HG02678 (cell line): ENCODE measurements at regions not wholly inside any gene's neighbourhood (a gene's known extent, or its start where the extent isn't known, plus 50 kb on each side); places are given as distances from the start of the nearest gene placed in this dataset.
"Not testable (repeated sequence)": the region's sequence is repeated elsewhere in the genome, so short reads cannot be mapped to it uniquely, and the experiment has no call there.

Experiments used
- ATAC-seq: cut with Tn5 transposase; IDR thresholded peaks from one replicate; pipeline ENCODE4 v1.9.1; 2021; ENCODE audit warnings: mild to moderate bottlenecking, moderate library complexity; ENCODE audit not compliant: unreplicated experiment

DNA sequence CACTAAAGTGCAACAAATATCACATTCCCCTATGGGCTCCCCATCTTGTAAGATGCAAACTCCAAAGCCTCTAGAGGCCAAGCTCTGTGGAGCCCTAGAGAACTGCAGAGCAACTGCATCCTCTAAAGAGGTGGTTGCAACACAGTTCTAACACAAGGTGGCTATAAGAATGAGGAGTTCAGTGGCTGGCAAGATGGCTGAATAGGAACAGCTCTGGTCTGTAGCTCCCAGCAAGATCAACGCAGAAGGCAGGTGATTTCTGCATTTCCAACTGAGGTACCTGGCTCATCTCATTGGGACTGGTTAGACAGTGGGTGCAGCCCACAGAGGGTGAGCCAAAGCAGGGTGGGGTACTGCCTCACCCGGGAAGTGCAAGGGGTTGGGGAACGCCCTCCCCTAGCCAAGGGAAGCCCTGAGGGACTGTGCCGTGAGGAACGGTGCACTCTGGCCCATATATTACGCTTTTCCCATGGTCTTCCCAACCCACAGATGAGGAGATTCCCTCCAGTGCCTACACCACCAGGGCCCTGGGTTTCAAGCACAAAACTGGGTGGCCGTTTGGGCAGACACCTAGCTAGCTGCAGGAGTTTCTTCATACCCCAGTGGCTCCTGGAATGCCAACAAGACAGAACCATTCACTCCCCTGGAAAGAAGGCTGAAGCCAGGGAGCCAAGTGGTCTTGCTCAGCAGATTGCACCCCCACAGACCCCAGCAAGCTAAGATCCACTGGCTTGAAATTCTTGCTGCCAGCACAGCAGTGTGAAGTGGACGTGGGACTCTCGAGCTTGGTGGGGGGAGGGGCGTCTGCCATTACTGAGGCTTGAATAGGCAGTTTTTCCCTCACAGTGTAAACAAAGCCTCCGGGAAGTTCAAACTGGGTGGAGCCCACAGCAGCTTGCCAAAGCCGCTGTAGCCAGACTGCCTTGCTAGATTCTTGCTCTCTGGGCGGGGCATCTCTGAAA, 188.6 kb upstream of the EGLN3 start:
- not testable (repeated sequence) for ATAC-seq

DNA sequence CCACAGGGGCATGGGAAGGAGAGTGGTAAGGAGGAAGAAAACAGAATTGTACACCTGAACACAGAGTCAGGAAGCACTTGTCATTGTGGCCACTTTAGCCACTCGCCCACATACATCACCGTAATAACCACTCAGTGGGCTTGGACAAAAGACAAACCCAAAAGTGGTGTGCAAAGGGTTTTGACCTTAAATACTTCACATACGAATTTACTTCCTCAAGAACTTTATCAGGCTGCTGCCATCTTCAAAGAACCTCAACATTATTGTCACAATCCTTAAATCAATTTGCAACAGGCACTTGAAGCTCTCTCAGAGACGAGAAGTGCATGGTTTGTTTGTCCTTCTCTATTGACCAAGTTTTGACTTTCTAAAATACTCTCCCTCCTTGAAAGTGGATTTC, 187.3 kb upstream of the EGLN3 start:
- no peak for ATAC-seq

- ATAC-seq = no peak
These were observed 186.3 kb upstream of the EGLN3 start for GRCh38 chr14:34137001-34137745.

GRCh38 chr14:34135492-34135891, 184.6 kb upstream of the EGLN3 start:
- no peak for ATAC-seq

GRCh38 chr14:34134484-34134883, 183.6 kb upstream of the EGLN3 start:
- no peak for ATAC-seq

DNA sequence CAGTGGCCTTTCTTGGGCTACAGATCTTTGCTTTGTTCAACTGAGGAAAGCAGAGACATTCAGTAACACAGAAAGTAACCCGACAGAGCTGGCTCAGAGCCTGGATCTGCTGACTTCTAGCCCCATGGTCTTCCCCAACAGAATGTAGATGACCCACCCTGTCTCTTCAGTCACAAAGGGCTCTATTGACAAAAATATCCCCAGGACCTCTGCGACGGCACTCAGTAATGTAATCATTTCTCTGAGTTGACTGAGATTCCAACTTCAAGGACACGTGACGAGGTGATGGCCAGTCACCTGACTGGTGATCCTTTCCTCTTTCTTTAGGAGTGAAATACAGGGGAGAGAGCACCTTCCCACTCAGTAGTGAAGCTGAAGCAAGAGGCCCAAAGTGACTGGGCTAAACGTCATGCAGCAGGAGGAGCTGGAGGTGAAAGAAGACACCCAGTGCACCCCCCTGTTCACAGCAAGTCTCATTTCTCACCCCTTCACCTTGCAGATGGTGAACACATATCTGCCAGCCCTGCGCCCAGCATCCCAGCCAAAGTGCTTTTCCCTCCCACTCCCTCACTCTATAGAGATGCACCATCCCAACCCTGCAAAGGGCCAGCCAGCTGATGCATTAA, 179.2 kb upstream of the EGLN3 start:
- no peak for ATAC-seq

GRCh38 chr14:34128665-34129064, 177.8 kb upstream of the EGLN3 start:
- ATAC-seq = no peak

- ATAC-seq = no peak
These were observed 175.7 kb upstream of the EGLN3 start for GRCh38 chr14:34126586-34126985.

- no peak for ATAC-seq
These were observed 173.7 kb upstream of the EGLN3 start for GRCh38 chr14:34124585-34124984.

DNA sequence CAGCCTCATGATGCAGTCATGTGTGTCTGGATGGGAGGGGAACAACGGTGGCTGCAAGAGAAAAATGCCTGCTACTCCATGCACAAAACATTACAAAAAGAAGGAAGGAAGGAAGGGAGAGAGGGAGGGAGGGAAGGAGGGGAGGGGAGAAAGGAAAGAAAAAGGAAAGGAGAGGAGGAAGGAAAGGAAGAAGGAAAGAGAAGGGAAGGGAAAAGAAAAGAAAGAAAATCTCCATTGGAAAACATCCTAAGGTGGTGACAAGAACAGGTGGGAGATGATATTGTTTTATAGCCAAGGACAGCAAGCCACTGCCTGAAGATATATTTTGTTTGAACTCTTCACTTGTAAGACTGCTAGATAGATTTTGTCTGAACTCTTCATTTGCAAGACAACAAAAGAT, 171.8 kb upstream of the EGLN3 start:
- ATAC-seq = no peak

DNA sequence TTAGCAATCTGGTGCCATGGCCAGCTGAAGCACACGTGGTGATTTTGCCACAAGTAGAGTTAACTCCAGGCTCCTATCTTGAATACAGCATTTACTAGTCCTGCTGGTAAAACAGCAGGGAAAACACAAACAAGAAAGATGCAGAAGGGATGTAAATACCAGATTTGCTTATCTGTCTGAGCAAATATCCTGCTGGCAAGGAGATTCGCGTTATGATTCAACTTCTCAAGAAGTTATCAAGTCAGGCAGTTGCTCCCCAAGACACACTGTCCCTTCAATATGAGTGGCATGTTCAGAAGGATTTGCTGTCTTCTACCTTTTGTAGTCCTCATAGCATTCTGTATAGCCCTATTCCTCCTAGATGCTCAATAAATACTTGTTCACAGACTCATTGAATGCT, 171.2 kb upstream of the EGLN3 start:
- no peak for ATAC-seq

GRCh38 chr14:34120185-34120977, 169.5 kb upstream of the EGLN3 start:
- no peak for ATAC-seq

DNA sequence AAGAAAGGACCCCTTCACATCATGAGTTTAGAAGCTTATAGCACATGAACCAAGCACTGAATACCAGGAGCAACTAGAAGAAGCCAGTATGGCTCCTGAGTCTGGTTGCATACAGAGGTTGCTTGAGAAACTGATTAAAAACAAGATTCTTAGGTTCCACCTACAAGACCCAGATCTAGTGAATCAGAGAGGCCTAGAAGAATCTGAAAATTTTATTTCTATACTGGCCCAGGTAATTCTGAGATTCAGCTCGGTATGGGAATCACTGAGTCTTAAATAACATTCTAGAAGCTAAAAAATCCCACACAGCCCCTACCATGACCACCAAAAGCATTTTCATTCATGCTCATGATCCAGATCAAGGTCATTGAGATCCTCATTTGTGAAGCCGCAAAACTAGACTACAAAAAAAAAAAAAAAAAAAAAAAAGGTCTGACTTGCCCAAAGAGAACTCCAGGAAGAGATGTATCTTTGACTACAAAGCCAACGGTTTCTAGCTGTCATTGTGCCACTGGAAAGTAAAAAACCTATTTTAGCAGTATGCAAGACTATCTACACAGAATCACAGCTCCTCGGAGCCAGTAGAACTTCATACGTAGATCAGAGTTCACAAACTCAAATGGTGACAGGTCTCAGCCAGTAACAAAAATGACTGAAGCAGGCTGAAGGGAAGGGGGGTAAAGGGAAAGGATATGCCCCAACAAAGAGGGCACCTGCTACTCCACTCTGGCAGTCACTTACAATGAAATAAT, 168.4 kb upstream of the EGLN3 start:
- no peak for ATAC-seq

DNA sequence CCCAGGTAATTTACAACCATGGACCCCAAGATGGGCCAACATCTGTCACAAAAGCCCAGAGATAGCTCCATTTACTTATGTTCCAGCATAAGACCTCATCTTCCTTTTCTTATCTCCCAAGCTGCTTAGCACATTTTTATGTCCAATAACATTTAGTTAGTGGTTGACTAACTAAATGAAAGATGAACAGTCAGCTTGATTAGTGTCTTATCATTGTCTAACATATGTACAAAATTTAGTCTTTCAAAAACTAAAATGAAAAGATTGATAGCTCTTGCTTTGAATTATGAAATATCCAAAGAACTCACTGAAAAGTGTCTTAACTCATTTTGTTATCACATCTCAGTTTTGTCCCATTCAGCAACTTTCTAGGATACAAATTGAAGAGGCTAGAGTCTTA, 163.1 kb upstream of the EGLN3 start:
- ATAC-seq = no peak

DNA sequence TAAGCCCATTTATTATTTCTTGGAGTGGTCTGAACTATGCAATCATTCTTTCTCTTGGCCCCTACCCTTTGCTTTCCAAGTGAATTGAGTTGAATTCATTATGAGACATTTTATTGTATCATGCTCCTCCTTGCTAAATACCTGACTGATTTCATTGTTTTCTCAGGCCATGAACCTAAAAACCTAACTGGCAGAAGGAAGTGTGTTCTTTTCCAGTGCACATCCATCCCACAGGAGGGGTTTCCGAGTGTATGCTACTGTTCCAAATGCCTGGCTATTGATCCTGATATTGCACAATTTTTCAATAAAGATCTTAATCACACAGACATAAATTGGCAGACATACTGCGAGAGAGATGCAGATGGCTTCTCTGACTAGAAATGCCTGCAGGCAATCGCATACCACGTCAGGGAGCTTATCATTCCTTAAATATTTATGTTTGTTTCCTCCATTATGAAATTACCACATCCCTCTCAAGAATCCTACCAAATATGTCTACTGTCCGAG, 162.2 kb upstream of the EGLN3 start:
- ATAC-seq = no peak

DNA sequence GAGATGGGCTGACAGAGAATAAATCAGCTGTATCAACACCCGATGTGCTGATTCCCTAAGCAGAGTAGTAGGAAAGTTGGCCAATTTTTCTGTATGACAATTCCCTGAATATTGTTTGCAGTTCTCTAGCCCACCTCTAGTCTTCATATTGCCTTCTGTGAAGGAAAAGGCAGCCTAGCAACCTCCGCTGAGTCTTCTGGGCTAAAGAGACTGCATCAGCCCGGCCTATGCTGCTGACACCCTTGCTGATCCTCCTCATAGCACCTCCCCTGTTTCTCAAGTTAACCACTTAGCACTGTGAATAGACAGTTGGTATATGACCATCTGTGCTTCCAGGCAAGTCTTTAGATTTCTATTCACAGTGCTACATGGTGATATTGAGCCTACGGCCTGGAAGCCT, 161.1 kb upstream of the EGLN3 start:
- ATAC-seq = no peak

DNA sequence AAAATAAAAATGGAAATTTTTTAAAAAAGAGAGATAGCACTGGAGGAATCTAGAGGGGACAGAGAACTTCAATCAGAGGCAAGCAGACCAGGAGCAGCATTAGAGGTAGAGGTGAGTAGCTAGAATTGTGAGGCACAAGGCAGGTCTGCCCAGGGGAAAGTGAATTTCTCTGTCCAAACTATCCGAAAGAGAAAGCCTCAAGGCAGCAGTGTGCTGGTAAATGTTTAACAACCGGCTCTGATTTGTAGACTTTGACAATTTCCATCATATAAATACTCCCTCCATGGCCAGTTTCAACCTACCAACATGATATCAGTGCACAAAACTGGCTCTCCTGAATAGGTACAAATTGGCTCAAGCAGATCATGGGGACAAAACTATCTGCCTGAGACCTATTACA, 160.6 kb upstream of the EGLN3 start:
- ATAC-seq = no peak

GRCh38 chr14:34110531-34110930, 159.7 kb upstream of the EGLN3 start:
- ATAC-seq = no peak

GRCh38 chr14:34107441-34107840, 156.6 kb upstream of the EGLN3 start:
- no peak for ATAC-seq

DNA sequence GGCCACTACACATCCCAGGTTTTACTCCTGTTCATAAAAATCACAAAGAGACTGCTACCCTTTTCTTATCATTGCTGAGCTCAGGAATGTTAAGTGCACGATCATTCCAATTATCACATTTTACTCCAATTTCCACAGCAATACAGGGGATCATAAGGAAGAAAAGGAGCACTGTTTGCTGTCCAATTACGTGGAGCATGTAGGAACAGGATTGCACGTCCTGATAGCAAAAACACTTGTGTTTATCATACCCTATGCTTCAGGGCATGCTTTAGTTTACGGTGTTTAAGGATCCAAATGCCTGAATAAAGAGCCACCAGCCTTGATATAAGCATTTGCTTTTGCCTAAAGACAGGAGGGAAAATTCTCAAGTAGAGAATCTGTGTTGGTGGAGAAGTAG, 155.4 kb upstream of the EGLN3 start:
- no peak for ATAC-seq
